ENCODE measurements at regions not wholly inside any gene's neighbourhood (a gene's known extent, or its start where the extent isn't known, plus 50 kb on each side); places are given as distances from the start of the nearest gene placed in this dataset.
A peak's percentile ranks its signal among the peaks of the same experiment; 100 is the strongest.

- Histone ChIP-seq H3K9ac (ENCODE audit: low read length) (no peak overlapping the region), H3K4me1 (ENCODE audit: control insufficient read depth, insufficient read depth, low read length) (0 out of 2 replicates have a peak, but pooled peaks cover 4% of the 10 kb centered on the region), H3K36me3 (ENCODE audit: control insufficient read depth, insufficient read depth, low read length) (no peaks in the 10 kb centered on the region), H3K27me3 (ENCODE audit: control insufficient read depth, insufficient read depth, low read length) (peaks cover 20% of the 10 kb centered on the region), H3K9me3 (ENCODE audit: control insufficient read depth, insufficient read depth, low read depth, low read length) (no peaks in the 10 kb centered on the region), H3K27ac (ENCODE audit: low read depth, low read length) (no peak overlapping the region), H3K4me3 (ENCODE audit: low read depth, low read length) (no peak overlapping the region)
These were observed 92.4 kb upstream of the TGM3 start for GRCh38 chr20:2203436-2203835.

GRCh38 chr20:2204021-2204420 lies 91.8 kb upstream of the TGM3 start:
- no peak overlapping the region for H3K4me3 ChIP-seq (ENCODE audit: low read depth, low read length)
- H3K36me3 ChIP-seq (ENCODE audit: control insufficient read depth, insufficient read depth, low read length), result no peaks in the 10 kb centered on the region
- 0 out of 2 replicates have a peak, but pooled peaks cover 4% of the 10 kb centered on the region for H3K4me1 ChIP-seq (ENCODE audit: control insufficient read depth, insufficient read depth, low read length)
- H3K27me3 ChIP-seq (ENCODE audit: control insufficient read depth, insufficient read depth, low read length), result peaks cover 20% of the 10 kb centered on the region
- H3K9ac ChIP-seq (ENCODE audit: low read length), result no peak overlapping the region
- H3K27ac ChIP-seq (ENCODE audit: low read depth, low read length), result no peak overlapping the region
- H3K9me3 ChIP-seq (ENCODE audit: control insufficient read depth, insufficient read depth, low read depth, low read length), result no peaks in the 10 kb centered on the region

- Histone ChIP-seq H3K4me1 (ENCODE audit: control insufficient read depth, insufficient read depth, low read length) (0 out of 2 replicates have a peak, but pooled peaks cover 4% of the 10 kb centered on the region), H3K27ac (ENCODE audit: low read depth, low read length) (no peak overlapping the region), H3K4me3 (ENCODE audit: low read depth, low read length) (peak overlapping the region; percentile 83), H3K9me3 (ENCODE audit: control insufficient read depth, insufficient read depth, low read depth, low read length) (no peaks in the 10 kb centered on the region), H3K36me3 (ENCODE audit: control insufficient read depth, insufficient read depth, low read length) (no peaks in the 10 kb centered on the region), H3K9ac (ENCODE audit: low read length) (peak overlapping the region; percentile 61), H3K27me3 (ENCODE audit: control insufficient read depth, insufficient read depth, low read length) (peaks cover 23% of the 10 kb centered on the region)
These were observed 88.6 kb upstream of the TGM3 start for GRCh38 chr20:2206957-2207769.

- Histone ChIP-seq H3K4me1 (ENCODE audit: control insufficient read depth, insufficient read depth, low read length) (0 out of 2 replicates have a peak, but pooled peaks cover 4% of the 10 kb centered on the region), H3K9me3 (ENCODE audit: control insufficient read depth, insufficient read depth, low read depth, low read length) (no peaks in the 10 kb centered on the region), H3K4me3 (ENCODE audit: low read depth, low read length) (peak overlapping the region; percentile 83), H3K27me3 (ENCODE audit: control insufficient read depth, insufficient read depth, low read length) (peaks cover 23% of the 10 kb centered on the region), H3K27ac (ENCODE audit: low read depth, low read length) (no peak overlapping the region), H3K9ac (ENCODE audit: low read length) (peak overlapping the region; percentile 61), H3K36me3 (ENCODE audit: control insufficient read depth, insufficient read depth, low read length) (no peaks in the 10 kb centered on the region)
These were observed 88.1 kb upstream of the TGM3 start for GRCh38 chr20:2207770-2208097.

- Histone ChIP-seq H3K4me1 (ENCODE audit: control insufficient read depth, insufficient read depth, low read length) (0 out of 2 replicates have a peak, but pooled peaks cover 4% of the 10 kb centered on the region), H3K9me3 (ENCODE audit: control insufficient read depth, insufficient read depth, low read depth, low read length) (no peaks in the 10 kb centered on the region), H3K4me3 (ENCODE audit: low read depth, low read length) (no peak overlapping the region), H3K27ac (ENCODE audit: low read depth, low read length) (no peak overlapping the region), H3K9ac (ENCODE audit: low read length) (no peak overlapping the region), H3K27me3 (ENCODE audit: control insufficient read depth, insufficient read depth, low read length) (peaks cover 23% of the 10 kb centered on the region), H3K36me3 (ENCODE audit: control insufficient read depth, insufficient read depth, low read length) (no peaks in the 10 kb centered on the region)
These were observed 86.9 kb upstream of the TGM3 start for GRCh38 chr20:2208897-2209296.

- Histone ChIP-seq H3K4me1 (ENCODE audit: control insufficient read depth, insufficient read depth, low read length) (0 out of 2 replicates have a peak, but pooled peaks cover 4% of the 10 kb centered on the region), H3K9me3 (ENCODE audit: control insufficient read depth, insufficient read depth, low read depth, low read length) (no peaks in the 10 kb centered on the region), H3K4me3 (ENCODE audit: low read depth, low read length) (no peak overlapping the region), H3K27ac (ENCODE audit: low read depth, low read length) (no peak overlapping the region), H3K9ac (ENCODE audit: low read length) (no peak overlapping the region), H3K36me3 (ENCODE audit: control insufficient read depth, insufficient read depth, low read length) (no peaks in the 10 kb centered on the region), H3K27me3 (ENCODE audit: control insufficient read depth, insufficient read depth, low read length) (peaks cover 23% of the 10 kb centered on the region)
These were observed 84.9 kb upstream of the TGM3 start for GRCh38 chr20:2210646-2211552.

- H3K4me1 ChIP-seq (ENCODE audit: control insufficient read depth, insufficient read depth, low read length), result 0 out of 2 replicates have a peak, but pooled peaks cover 4% of the 10 kb centered on the region
- H3K27ac ChIP-seq (ENCODE audit: low read depth, low read length), result no peak overlapping the region
- peaks cover 12% of the 10 kb centered on the region for H3K27me3 ChIP-seq (ENCODE audit: control insufficient read depth, insufficient read depth, low read length)
- H3K36me3 ChIP-seq (ENCODE audit: control insufficient read depth, insufficient read depth, low read length), result no peaks in the 10 kb centered on the region
- H3K9ac ChIP-seq (ENCODE audit: low read length), result no peak overlapping the region
- no peak overlapping the region for H3K4me3 ChIP-seq (ENCODE audit: low read depth, low read length)
- no peaks in the 10 kb centered on the region for H3K9me3 ChIP-seq (ENCODE audit: control insufficient read depth, insufficient read depth, low read depth, low read length)
These were observed 83.3 kb upstream of the TGM3 start for GRCh38 chr20:2212456-2213015.

- Histone ChIP-seq H3K9me3 (ENCODE audit: control insufficient read depth, insufficient read depth, low read depth, low read length) (no peaks in the 10 kb centered on the region), H3K4me1 (ENCODE audit: control insufficient read depth, insufficient read depth, low read length) (no peaks in the 10 kb centered on the region)
These were observed 82.4 kb upstream of the TGM3 start for GRCh38 chr20:2213401-2213800.

GRCh38 chr20:2217857-2218539 lies 77.8 kb upstream of the TGM3 start:
- Histone ChIP-seq H3K9me3 (ENCODE audit: control insufficient read depth, insufficient read depth, low read depth, low read length) (peaks cover 12% of the 10 kb centered on the region), H3K4me1 (ENCODE audit: control insufficient read depth, insufficient read depth, low read length) (no peaks in the 10 kb centered on the region), H3K9ac (ENCODE audit: low read length) (no peak overlapping the region), H3K27ac (ENCODE audit: low read depth, low read length) (no peak overlapping the region), H3K27me3 (ENCODE audit: control insufficient read depth, insufficient read depth, low read length) (no peaks in the 10 kb centered on the region), H3K4me3 (ENCODE audit: low read depth, low read length) (no peak overlapping the region), H3K36me3 (ENCODE audit: control insufficient read depth, insufficient read depth, low read length) (no peaks in the 10 kb centered on the region)

More at GRCh38 chr20:2213401-2213800, 82.4 kb upstream of the TGM3 start:
- Histone ChIP-seq H3K4me3 (ENCODE audit: low read depth, low read length) (no peak overlapping the region), H3K27ac (ENCODE audit: low read depth, low read length) (no peak overlapping the region), H3K36me3 (ENCODE audit: control insufficient read depth, insufficient read depth, low read length) (no peaks in the 10 kb centered on the region), H3K9ac (ENCODE audit: low read length) (no peak overlapping the region), H3K27me3 (ENCODE audit: control insufficient read depth, insufficient read depth, low read length) (peaks cover 3% of the 10 kb centered on the region; the same call in 1 of the 2 replicates)

GRCh38 chr20:2219481-2220006 lies 76.3 kb upstream of the TGM3 start:
- no peak overlapping the region for H3K4me3 ChIP-seq (ENCODE audit: low read depth, low read length)
- H3K4me1 ChIP-seq (ENCODE audit: control insufficient read depth, insufficient read depth, low read length), result no peaks in the 10 kb centered on the region
- no peak overlapping the region for H3K9ac ChIP-seq (ENCODE audit: low read length)
- H3K27me3 ChIP-seq (ENCODE audit: control insufficient read depth, insufficient read depth, low read length), result no peaks in the 10 kb centered on the region
- H3K27ac ChIP-seq (ENCODE audit: low read depth, low read length), result no peak overlapping the region
- no peaks in the 10 kb centered on the region for H3K36me3 ChIP-seq (ENCODE audit: control insufficient read depth, insufficient read depth, low read length)
- H3K9me3 ChIP-seq (ENCODE audit: control insufficient read depth, insufficient read depth, low read depth, low read length), result peaks cover 12% of the 10 kb centered on the region
